Rectal smooth muscle tissue (tissue), 1 donor: ENCODE measurements at regions not wholly inside any gene's neighbourhood (a gene's known extent, or its start where the extent isn't known, plus 50 kb on each side); places are given as distances from the start of the nearest gene placed in this dataset.

ENCODE experiments used
- H3K27ac ChIP-seq: one replicate; pipeline ENCODE4 v1.7.0; 2013; ENCODE audit warnings: low read depth, low read length, inconsistent platforms
- H3K27me3 ChIP-seq: one replicate; pipeline ENCODE4 v1.7.0; 2013; ENCODE audit warnings: low read length; ENCODE audit not compliant: control insufficient read depth, insufficient read depth
- H3K36me3 ChIP-seq: one replicate; pipeline ENCODE4 v1.7.0; 2013; ENCODE audit warnings: low read length; ENCODE audit not compliant: control insufficient read depth, insufficient read depth
- H3K4me1 ChIP-seq: one replicate; pipeline ENCODE4 v1.7.0; 2013; ENCODE audit warnings: low read length; ENCODE audit not compliant: control insufficient read depth, insufficient read depth
- H3K4me3 ChIP-seq: one replicate; pipeline ENCODE4 v1.7.0; 2013; ENCODE audit warnings: low read length
- H3K9ac ChIP-seq: one replicate; pipeline ENCODE4 v1.7.0; 2013; ENCODE audit warnings: low read length

GRCh38 chr1:115577513-115577912, 64.3 kb upstream of the VANGL1 start:
- H3K27me3 ChIP-seq, result no peaks in the 10 kb centered on the region
- no peaks in the 10 kb centered on the region for H3K36me3 ChIP-seq

GRCh38 chr1:115575661-115576060, 66.1 kb upstream of the VANGL1 start:
- H3K9ac ChIP-seq, result no peak overlapping the region
- H3K4me3 ChIP-seq, result no peak overlapping the region

More at GRCh38 chr1:115577513-115577912, 64.3 kb upstream of the VANGL1 start:
- H3K9ac ChIP-seq, result no peak overlapping the region
- H3K4me1 ChIP-seq, result no peaks in the 10 kb centered on the region
- H3K27ac ChIP-seq, result no peak overlapping the region
- H3K4me3 ChIP-seq, result no peak overlapping the region

GRCh38 chr1:115572710-115573109, 69.1 kb upstream of the VANGL1 start:
- Histone ChIP-seq H3K4me1 (no peaks in the 10 kb centered on the region), H3K27me3 (no peaks in the 10 kb centered on the region), H3K4me3 (no peak overlapping the region), H3K27ac (no peak overlapping the region), H3K9ac (no peak overlapping the region), H3K36me3 (no peaks in the 10 kb centered on the region)

More at GRCh38 chr1:115575661-115576060, 66.1 kb upstream of the VANGL1 start:
- no peak overlapping the region for H3K27ac ChIP-seq
- H3K4me1 ChIP-seq, result no peaks in the 10 kb centered on the region
- no peaks in the 10 kb centered on the region for H3K36me3 ChIP-seq
- no peaks in the 10 kb centered on the region for H3K27me3 ChIP-seq

GRCh38 chr1:115567431-115567830, 74.3 kb upstream of the VANGL1 start:
- H3K27me3 ChIP-seq, result no peaks in the 10 kb centered on the region
- H3K36me3 ChIP-seq, result no peaks in the 10 kb centered on the region
- no peak overlapping the region for H3K27ac ChIP-seq
- H3K4me3 ChIP-seq, result no peak overlapping the region
- no peak overlapping the region for H3K9ac ChIP-seq
- H3K4me1 ChIP-seq, result no peaks in the 10 kb centered on the region

GRCh38 chr1:115565791-115566190, 76.0 kb upstream of the VANGL1 start:
- Histone ChIP-seq H3K36me3 (no peaks in the 10 kb centered on the region), H3K4me1 (no peaks in the 10 kb centered on the region), H3K27ac (no peak overlapping the region), H3K4me3 (no peak overlapping the region), H3K27me3 (no peaks in the 10 kb centered on the region), H3K9ac (no peak overlapping the region)

- Histone ChIP-seq H3K27ac (no peak overlapping the region), H3K9ac (no peak overlapping the region), H3K4me3 (no peak overlapping the region), H3K27me3 (no peaks in the 10 kb centered on the region), H3K4me1 (no peaks in the 10 kb centered on the region), H3K36me3 (no peaks in the 10 kb centered on the region)
Observed at GRCh38 chr1:115565353-115565752, 76.4 kb upstream of the VANGL1 start.

GRCh38 chr1:115564201-115564600, 77.6 kb upstream of the VANGL1 start:
- Histone ChIP-seq H3K4me3 (no peak overlapping the region), H3K4me1 (no peaks in the 10 kb centered on the region), H3K27me3 (no peaks in the 10 kb centered on the region), H3K36me3 (no peaks in the 10 kb centered on the region), H3K27ac (no peak overlapping the region), H3K9ac (no peak overlapping the region)

GRCh38 chr1:115560027-115560426, 81.7 kb upstream of the VANGL1 start:
- Histone ChIP-seq H3K4me1 (no peaks in the 10 kb centered on the region), H3K36me3 (no peaks in the 10 kb centered on the region), H3K27ac (no peak overlapping the region), H3K27me3 (no peaks in the 10 kb centered on the region), H3K4me3 (no peak overlapping the region), H3K9ac (no peak overlapping the region)

GRCh38 chr1:115558275-115558674, 83.5 kb upstream of the VANGL1 start:
- H3K27me3 ChIP-seq, result no peaks in the 10 kb centered on the region
- H3K36me3 ChIP-seq, result no peaks in the 10 kb centered on the region
- H3K9ac ChIP-seq, result no peak overlapping the region
- H3K4me3 ChIP-seq, result no peak overlapping the region
- no peaks in the 10 kb centered on the region for H3K4me1 ChIP-seq
- no peak overlapping the region for H3K27ac ChIP-seq

GRCh38 chr1:115557715-115558114, 84.1 kb upstream of the VANGL1 start:
- Histone ChIP-seq H3K36me3 (no peaks in the 10 kb centered on the region), H3K27ac (no peak overlapping the region), H3K9ac (no peak overlapping the region), H3K27me3 (no peaks in the 10 kb centered on the region), H3K4me1 (no peaks in the 10 kb centered on the region), H3K4me3 (no peak overlapping the region)

- Histone ChIP-seq H3K4me3 (no peak overlapping the region), H3K27me3 (peaks cover 2% of the 10 kb centered on the region), H3K36me3 (no peaks in the 10 kb centered on the region), H3K9ac (no peak overlapping the region), H3K4me1 (no peaks in the 10 kb centered on the region), H3K27ac (no peak overlapping the region)
Observed at GRCh38 chr1:115556236-115556635, 85.5 kb upstream of the VANGL1 start.

GRCh38 chr1:115555446-115555845, 86.3 kb upstream of the VANGL1 start:
- Histone ChIP-seq H3K4me3 (no peak overlapping the region), H3K4me1 (no peaks in the 10 kb centered on the region), H3K27ac (no peak overlapping the region), H3K36me3 (no peaks in the 10 kb centered on the region), H3K27me3 (peaks cover 2% of the 10 kb centered on the region), H3K9ac (no peak overlapping the region)

GRCh38 chr1:115547696-115548095, 94.1 kb upstream of the VANGL1 start:
- H3K36me3 ChIP-seq, result no peaks in the 10 kb centered on the region
- peaks cover 2% of the 10 kb centered on the region for H3K27me3 ChIP-seq
- H3K9ac ChIP-seq, result no peak overlapping the region
- no peaks in the 10 kb centered on the region for H3K4me1 ChIP-seq
- no peak overlapping the region for H3K27ac ChIP-seq
- no peak overlapping the region for H3K4me3 ChIP-seq
